Right cardiac atrium (tissue), 5 donors: ENCODE measurements at regions not wholly inside any gene's neighbourhood (a gene's known extent, or its start where the extent isn't known, plus 50 kb on each side); places are given as distances from the start of the nearest gene placed in this dataset.
A peak's percentile ranks its signal among the peaks of the same experiment; 100 is the strongest.

Experiments used
- ATAC-seq, 2 donors: fragments of 200-7000 bp; cut with Tn5 transposase; one replicate each; pipeline versions ENCODE4 v1.8.0 to v1.9.1; 2020; ENCODE audit warnings: moderate library complexity in 2 of 2, mild to moderate bottlenecking in 1 of 2
- DNase-seq, 3 donors: peaks; one replicate each; pipeline ENCODE4 v3.0.0-alpha.2; 2020
- H3K27ac ChIP-seq: one replicate; pipeline ENCODE4 v1.5.1; 2013; ENCODE audit warnings: mild to moderate bottlenecking, low read length, control low read depth, moderate library complexity
- H3K27me3 ChIP-seq: one replicate; pipeline ENCODE4 v1.6.1; 2013; ENCODE audit not compliant: control insufficient read depth, insufficient read depth
- H3K4me1 ChIP-seq: one replicate; pipeline ENCODE4 v1.6.1; 2013; ENCODE audit warnings: low read length; ENCODE audit not compliant: control insufficient read depth, insufficient read depth
- H3K4me3 ChIP-seq: one replicate; pipeline ENCODE4 v1.5.1; 2013; ENCODE audit warnings: low read length, control low read depth
- H3K9me3 ChIP-seq: one replicate; pipeline ENCODE4 v1.6.1; 2013; ENCODE audit warnings: low read length; ENCODE audit not compliant: control insufficient read depth
- WGBS: extraction: QIAGEN DNeasy Blood & Tissue Kit; methylation state at CpG from one replicate; pipeline ENCODE4 v1.1.7; 2013; 5-methylcytosine and 5-hydroxymethylcytosine counted together
- intact Hi-C, 4 donors: fragments of 100-400 bp; cut with DNase I; formaldehyde crosslinking; loops; one replicate each; pipeline versions ENCODE4 v1.11.0 to v1.14.0; 2022 to 2023
- donor health status: healthy with polysubstance abuse.
- donor health status: DM: no; HTN: yes; CAD: no.
- donor health status: DM: no; HTN: no; CAD: no.
- donor health status: DM: no; HTN: yes; CAD: no; lungs with severe emphysema.
- donor health status: DM: yes; HTN: yes; CAD: no.

GRCh38 chr21:41638201-41638790 is 128.6 kb downstream of the RIPK4 start:
- ATAC-seq (no peak), DNase-seq (no peak)
- intact Hi-C loops, result no loop called here
- Histone ChIP-seq H3K9me3 (no peaks in the 10 kb centered on the region), H3K4me1 (peaks cover 4% of the 10 kb centered on the region), H3K27me3 (no peaks in the 10 kb centered on the region), H3K27ac (no peak overlapping the region), H3K4me3 (no peak overlapping the region)
- 95% methylated on average over 3 of the region's 3 CpGs for WGBS

- no peak overlapping the region for H3K27ac ChIP-seq
- H3K27me3 ChIP-seq, result no peaks in the 10 kb centered on the region
- H3K4me1 ChIP-seq, result peaks cover 4% of the 10 kb centered on the region
- H3K4me3 ChIP-seq, result no peak overlapping the region
- WGBS, result 58% methylated on average over 12 of the region's 12 CpGs
- intact Hi-C loops, result no loop called here
- DNase-seq, result peak in 2 of 3 donors; percentile 41 to 47
- no peaks in the 10 kb centered on the region for H3K9me3 ChIP-seq
- ATAC-seq, result no peak
Measured at GRCh38 chr21:41636636-41637630, 129.0 kb upstream of the TMPRSS2 start.

GRCh38 chr21:41635874-41636273 is 127.9 kb upstream of the TMPRSS2 start:
- H3K27ac ChIP-seq, result no peak overlapping the region
- H3K4me1 ChIP-seq, result no peaks in the 10 kb centered on the region
- H3K27me3 ChIP-seq, result no peaks in the 10 kb centered on the region
- H3K4me3 ChIP-seq, result no peak overlapping the region
- DNase-seq (no peak), ATAC-seq (no peak)
- H3K9me3 ChIP-seq, result no peaks in the 10 kb centered on the region
- intact Hi-C loops, result no loop called here

- ATAC-seq (peak in 1 of 2 donors; percentile 25), DNase-seq (no peak)
- Histone ChIP-seq H3K9me3 (no peaks in the 10 kb centered on the region), H3K27ac (no peak overlapping the region), H3K27me3 (no peaks in the 10 kb centered on the region), H3K4me3 (no peak overlapping the region), H3K4me1 (no peaks in the 10 kb centered on the region)
- intact Hi-C loops, result loop anchor here in 1 of 4 donors (5.0 kb wide), 1 partner anchor 42 kb away; no protein-coding TSS in a partner anchor
- WGBS, result 77% methylated on average over 9 of the region's 9 CpGs
Measured at GRCh38 chr21:41634858-41635257, 126.9 kb upstream of the TMPRSS2 start.

- intact Hi-C loops, result loop anchor here in 1 of 4 donors (5.0 kb wide), 1 partner anchor 43 kb away; no protein-coding TSS in a partner anchor
- Histone ChIP-seq H3K27ac (no peak overlapping the region), H3K4me3 (no peak overlapping the region), H3K9me3 (no peaks in the 10 kb centered on the region), H3K4me1 (no peaks in the 10 kb centered on the region), H3K27me3 (no peaks in the 10 kb centered on the region)
- 88% methylated on average over 6 of the region's 6 CpGs for WGBS
- DNase-seq, result no peak
- ATAC-seq, result no peak
Measured at GRCh38 chr21:41634211-41634694, 126.3 kb upstream of the TMPRSS2 start.

GRCh38 chr21:41633627-41634026 is 125.7 kb upstream of the TMPRSS2 start:
- Histone ChIP-seq H3K27me3 (no peaks in the 10 kb centered on the region), H3K4me1 (no peaks in the 10 kb centered on the region), H3K9me3 (no peaks in the 10 kb centered on the region), H3K27ac (no peak overlapping the region), H3K4me3 (no peak overlapping the region)
- intact Hi-C loops, result loop anchor here in 1 of 4 donors (5.0 kb wide), 1 partner anchor 44 kb away; no protein-coding TSS in a partner anchor
- DNase-seq (no peak), ATAC-seq (no peak)
- 81% methylated on average over 4 of the region's 4 CpGs for WGBS

GRCh38 chr21:41632748-41633475 is 125.0 kb upstream of the TMPRSS2 start:
- no peaks in the 10 kb centered on the region for H3K27me3 ChIP-seq
- WGBS, result 81% methylated on average over 12 of the region's 12 CpGs
- DNase-seq (no peak), ATAC-seq (no peak)
- H3K9me3 ChIP-seq, result no peaks in the 10 kb centered on the region
- intact Hi-C loops, result loop anchor here in 1 of 4 donors (5.0 kb wide), 1 partner anchor 44 kb away; no protein-coding TSS in a partner anchor
- H3K27ac ChIP-seq, result no peak overlapping the region
- no peaks in the 10 kb centered on the region for H3K4me1 ChIP-seq
- no peak overlapping the region for H3K4me3 ChIP-seq

GRCh38 chr21:41631564-41632461 is 123.9 kb upstream of the TMPRSS2 start:
- no peak overlapping the region for H3K4me3 ChIP-seq
- no peak overlapping the region for H3K27ac ChIP-seq
- intact Hi-C loops, result loop anchor here in 1 of 4 donors (5.0 kb wide), 1 partner anchor 45 kb away; no protein-coding TSS in a partner anchor
- ATAC-seq (no peak), DNase-seq (no peak)
- WGBS, result 77% methylated on average over 14 of the region's 14 CpGs
- no peaks in the 10 kb centered on the region for H3K9me3 ChIP-seq
- H3K4me1 ChIP-seq, result no peaks in the 10 kb centered on the region
- no peaks in the 10 kb centered on the region for H3K27me3 ChIP-seq

GRCh38 chr21:41630917-41631316 is 123.0 kb upstream of the TMPRSS2 start:
- 90% methylated on average over 17 of the region's 17 CpGs for WGBS
- H3K4me1 ChIP-seq, result no peaks in the 10 kb centered on the region
- ATAC-seq, result no peak
- no peak overlapping the region for H3K27ac ChIP-seq
- no peak overlapping the region for H3K4me3 ChIP-seq
- H3K9me3 ChIP-seq, result no peaks in the 10 kb centered on the region
- no peak for DNase-seq
- no peaks in the 10 kb centered on the region for H3K27me3 ChIP-seq
- intact Hi-C loops, result loop anchor here in 1 of 4 donors (5.0 kb wide), 1 partner anchor 46 kb away; no protein-coding TSS in a partner anchor

- Histone ChIP-seq H3K9me3 (no peaks in the 10 kb centered on the region), H3K4me3 (no peak overlapping the region), H3K4me1 (no peaks in the 10 kb centered on the region), H3K27me3 (no peaks in the 10 kb centered on the region), H3K27ac (no peak overlapping the region)
- no peak for DNase-seq
- no peak for ATAC-seq
- intact Hi-C loops, result loop anchor here in 1 of 4 donors (5.0 kb wide), 1 partner anchor 47 kb away; no protein-coding TSS in a partner anchor
- 94% methylated on average over 14 of the region's 14 CpGs for WGBS
Measured at GRCh38 chr21:41630249-41630648, 122.3 kb upstream of the TMPRSS2 start.
